Neural cell (in vitro differentiated cells): ENCODE measurements at regions not wholly inside any gene's neighbourhood (a gene's known extent, or its start where the extent isn't known, plus 50 kb on each side); places are given as distances from the start of the nearest gene placed in this dataset.

Experiments used
- H2AFZ ChIP-seq: fragments of 200-600, 300-800 bp; sonication (generic), shearing (Covaris generic); 2 replicates; pipeline ENCODE4 v1.6.0; 2014; ENCODE audit warnings: low read depth, mild to moderate bottlenecking, antibody characterized with exemption, low read length, moderate library complexity
- H3F3A ChIP-seq: fragments of 200-600 bp; shearing (Covaris generic); 2 replicates; pipeline ENCODE4 v1.6.1; 2016; ENCODE audit warnings: mild to moderate bottlenecking, moderate library complexity, mixed read lengths, antibody characterized with exemption, low read length; ENCODE audit not compliant: insufficient read depth, poor library complexity, severe bottlenecking
- H3K27ac ChIP-seq: fragments of 200-600, 300-800 bp; sonication (generic), shearing (Covaris generic); 2 replicates; pipeline ENCODE4 v1.5.1; 2014; ENCODE audit warnings: mild to moderate bottlenecking, low read length, moderate library complexity
- H3K27me3 ChIP-seq: fragments of 300-800, 200-600 bp; sonication (generic), shearing (Covaris generic); 2 replicates; pipeline ENCODE4 v1.6.0; 2014; ENCODE audit warnings: mild to moderate bottlenecking, low read depth, low read length, moderate library complexity; ENCODE audit not compliant: insufficient read depth
- H3K36me3 ChIP-seq: fragments of 300-800, 200-600 bp; sonication (generic), shearing (Covaris generic); 2 replicates; pipeline ENCODE4 v1.5.1; 2014; ENCODE audit warnings: mild to moderate bottlenecking, antibody characterized with exemption, low read length, moderate library complexity; ENCODE audit not compliant: insufficient read depth
- H3K4me2 ChIP-seq: fragments of 300-800, 200-600 bp; sonication (generic), shearing (Covaris generic); 2 replicates; pipeline ENCODE4 v1.6.0; 2014; ENCODE audit warnings: mild to moderate bottlenecking, low read length
- H3K4me3 ChIP-seq: fragments of 300-800, 200-600 bp; sonication (generic), shearing (Covaris generic); 2 replicates; pipeline ENCODE4 v1.5.1; 2014; ENCODE audit warnings: mild to moderate bottlenecking, low read length, moderate library complexity
- H3K79me2 ChIP-seq: fragments of 200-600 bp; shearing (Covaris generic); replicated peaks from 2 replicates; pipeline ENCODE4 v1.6.0; 2014; ENCODE audit warnings: mild to moderate bottlenecking, low read length, moderate library complexity; ENCODE audit not compliant: insufficient read depth
- H3K9ac ChIP-seq: fragments of 300-800, 200-600 bp; sonication (generic), shearing (Covaris generic); 2 replicates; pipeline ENCODE4 v1.6.1; 2016; ENCODE audit warnings: mild to moderate bottlenecking, low read length, mixed read lengths
- H3K9me2 ChIP-seq: fragments of 200-600 bp; shearing (Covaris generic); 2 replicates; pipeline ENCODE4 v1.6.1; 2016; ENCODE audit warnings: mild to moderate bottlenecking, low read length, mixed read lengths; ENCODE audit not compliant: insufficient read depth
- H3K9me3 ChIP-seq: fragments of 200-600, 300-800 bp; sonication (generic), shearing (Covaris generic); 2 replicates; pipeline ENCODE4 v1.6.1; 2016; ENCODE audit warnings: mild to moderate bottlenecking, mixed run types, low read length, moderate library complexity, mixed read lengths
- H4K20me1 ChIP-seq: fragments of 200-600 bp; shearing (Covaris generic); 2 replicates; pipeline ENCODE4 v1.6.1; 2016; ENCODE audit warnings: mild to moderate bottlenecking, mixed run types; ENCODE audit not compliant: insufficient read depth
- EP300 ChIP-seq: fragments of 450-650 bp; conservative IDR thresholded peaks from 2 replicates; pipeline ENCODE4 v1.6.1; 2014; ENCODE audit warnings: antibody characterized with exemption, mild to moderate bottlenecking, moderate library complexity; ENCODE audit not compliant: poor library complexity, severe bottlenecking
- EZH2 ChIP-seq: fragments of 200-600, 300-800 bp; shearing (Covaris generic), sonication (generic); IDR thresholded peaks from 2 replicates; pipeline ENCODE4 v1.6.1; 2014; ENCODE audit warnings: antibody characterized with exemption, low read length, borderline replicate concordance, mild to moderate bottlenecking; ENCODE audit not compliant: insufficient read depth, poor library complexity, severe bottlenecking
- MXI1 ChIP-seq: fragments of 450-650 bp; conservative IDR thresholded peaks from 2 replicates; pipeline ENCODE4 v1.6.1; 2014; ENCODE audit warnings: antibody characterized with exemption, mild to moderate bottlenecking; ENCODE audit not compliant: poor library complexity, severe bottlenecking
- POLR2AphosphoS5 ChIP-seq: IDR thresholded peaks from 2 replicates; pipeline ENCODE4 v1.6.1; 2012
- RAD21 ChIP-seq: fragments of 450-650 bp; conservative IDR thresholded peaks from 2 replicates; pipeline ENCODE4 v1.6.1; 2014; ENCODE audit warnings: antibody characterized with exemption, mild to moderate bottlenecking, moderate library complexity
- SMC3 ChIP-seq: fragments of 450-650 bp; conservative IDR thresholded peaks from 2 replicates; pipeline ENCODE4 v1.6.1; 2014; ENCODE audit warnings: antibody characterized with exemption, mild to moderate bottlenecking, moderate library complexity; ENCODE audit not compliant: poor library complexity
- TAF1 ChIP-seq: IDR thresholded peaks from 2 replicates; pipeline ENCODE4 v1.6.1; 2012; ENCODE audit warnings: low read depth
- TF ChIP-seq, protein P1 (sequence below): fragments of 450-650 bp; IDR thresholded peaks from 2 replicates; pipeline ENCODE4 v1.5.1; 2014; ENCODE audit warnings: antibody characterized with exemption, mild to moderate bottlenecking, moderate library complexity; ENCODE audit not compliant: poor library complexity, severe bottlenecking
- TF ChIP-seq, protein P2 (sequence below): IDR thresholded peaks from 2 replicates; pipeline ENCODE4 v1.6.1; 2012; ENCODE audit warnings: borderline replicate concordance

- H3K9ac ChIP-seq: no peak overlapping the region
- peaks cover 6% of the 10 kb centered on the region for H3K9me3 ChIP-seq
- no peak overlapping the region for H3K27ac ChIP-seq
- H3K4me2 ChIP-seq: no peak overlapping the region
- H3K9me2 ChIP-seq: no peaks in the 10 kb centered on the region
- H3K4me3 ChIP-seq: no peak overlapping the region
- H3F3A ChIP-seq: no peaks in the 10 kb centered on the region
- H3K36me3 ChIP-seq: no peaks in the 10 kb centered on the region
- no peaks in the 10 kb centered on the region for H3K27me3 ChIP-seq
- no peaks in the 10 kb centered on the region for H3K79me2 ChIP-seq
- no peak overlapping the region for H2AFZ ChIP-seq
- TF ChIP-seq, protein P1, sequence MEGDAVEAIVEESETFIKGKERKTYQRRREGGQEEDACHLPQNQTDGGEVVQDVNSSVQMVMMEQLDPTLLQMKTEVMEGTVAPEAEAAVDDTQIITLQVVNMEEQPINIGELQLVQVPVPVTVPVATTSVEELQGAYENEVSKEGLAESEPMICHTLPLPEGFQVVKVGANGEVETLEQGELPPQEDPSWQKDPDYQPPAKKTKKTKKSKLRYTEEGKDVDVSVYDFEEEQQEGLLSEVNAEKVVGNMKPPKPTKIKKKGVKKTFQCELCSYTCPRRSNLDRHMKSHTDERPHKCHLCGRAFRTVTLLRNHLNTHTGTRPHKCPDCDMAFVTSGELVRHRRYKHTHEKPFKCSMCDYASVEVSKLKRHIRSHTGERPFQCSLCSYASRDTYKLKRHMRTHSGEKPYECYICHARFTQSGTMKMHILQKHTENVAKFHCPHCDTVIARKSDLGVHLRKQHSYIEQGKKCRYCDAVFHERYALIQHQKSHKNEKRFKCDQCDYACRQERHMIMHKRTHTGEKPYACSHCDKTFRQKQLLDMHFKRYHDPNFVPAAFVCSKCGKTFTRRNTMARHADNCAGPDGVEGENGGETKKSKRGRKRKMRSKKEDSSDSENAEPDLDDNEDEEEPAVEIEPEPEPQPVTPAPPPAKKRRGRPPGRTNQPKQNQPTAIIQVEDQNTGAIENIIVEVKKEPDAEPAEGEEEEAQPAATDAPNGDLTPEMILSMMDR: no peak
- TF ChIP-seq MXI1 (no peak), RAD21 (no peak), POLR2AphosphoS5 (no peak), EP300 (no peak), SMC3 (no peak), TAF1 (no peak), EZH2 (no peak)
- TF ChIP-seq, protein P2, sequence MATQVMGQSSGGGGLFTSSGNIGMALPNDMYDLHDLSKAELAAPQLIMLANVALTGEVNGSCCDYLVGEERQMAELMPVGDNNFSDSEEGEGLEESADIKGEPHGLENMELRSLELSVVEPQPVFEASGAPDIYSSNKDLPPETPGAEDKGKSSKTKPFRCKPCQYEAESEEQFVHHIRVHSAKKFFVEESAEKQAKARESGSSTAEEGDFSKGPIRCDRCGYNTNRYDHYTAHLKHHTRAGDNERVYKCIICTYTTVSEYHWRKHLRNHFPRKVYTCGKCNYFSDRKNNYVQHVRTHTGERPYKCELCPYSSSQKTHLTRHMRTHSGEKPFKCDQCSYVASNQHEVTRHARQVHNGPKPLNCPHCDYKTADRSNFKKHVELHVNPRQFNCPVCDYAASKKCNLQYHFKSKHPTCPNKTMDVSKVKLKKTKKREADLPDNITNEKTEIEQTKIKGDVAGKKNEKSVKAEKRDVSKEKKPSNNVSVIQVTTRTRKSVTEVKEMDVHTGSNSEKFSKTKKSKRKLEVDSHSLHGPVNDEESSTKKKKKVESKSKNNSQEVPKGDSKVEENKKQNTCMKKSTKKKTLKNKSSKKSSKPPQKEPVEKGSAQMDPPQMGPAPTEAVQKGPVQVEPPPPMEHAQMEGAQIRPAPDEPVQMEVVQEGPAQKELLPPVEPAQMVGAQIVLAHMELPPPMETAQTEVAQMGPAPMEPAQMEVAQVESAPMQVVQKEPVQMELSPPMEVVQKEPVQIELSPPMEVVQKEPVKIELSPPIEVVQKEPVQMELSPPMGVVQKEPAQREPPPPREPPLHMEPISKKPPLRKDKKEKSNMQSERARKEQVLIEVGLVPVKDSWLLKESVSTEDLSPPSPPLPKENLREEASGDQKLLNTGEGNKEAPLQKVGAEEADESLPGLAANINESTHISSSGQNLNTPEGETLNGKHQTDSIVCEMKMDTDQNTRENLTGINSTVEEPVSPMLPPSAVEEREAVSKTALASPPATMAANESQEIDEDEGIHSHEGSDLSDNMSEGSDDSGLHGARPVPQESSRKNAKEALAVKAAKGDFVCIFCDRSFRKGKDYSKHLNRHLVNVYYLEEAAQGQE: no peak
- H4K20me1 ChIP-seq: no peaks in the 10 kb centered on the region
Observed at GRCh38 chr13:39804332-39805210, 149.1 kb downstream of the COG6 start.

DNA sequence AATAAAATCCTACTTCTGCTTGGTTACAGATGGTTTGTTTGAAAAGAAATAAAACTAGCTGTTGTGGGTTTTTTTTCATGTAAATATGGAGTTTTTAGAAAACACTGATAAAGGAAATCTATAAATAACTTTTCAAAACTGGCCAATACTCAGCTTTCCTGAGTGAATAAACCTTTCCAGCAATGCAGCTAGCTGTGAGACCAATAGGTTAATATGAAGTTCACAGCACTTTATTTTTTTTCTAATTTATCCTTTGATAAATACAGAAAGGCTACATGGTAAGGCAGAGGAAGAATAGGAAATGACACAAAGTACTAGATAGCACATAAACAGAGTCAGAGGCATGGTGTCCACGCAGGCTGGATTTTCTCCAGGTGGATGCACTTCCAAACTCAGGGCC, 154.0 kb downstream of the COG6 start:
- no peaks in the 10 kb centered on the region for H3K27me3 ChIP-seq
- H3K36me3 ChIP-seq: no peaks in the 10 kb centered on the region
- no peak overlapping the region for H3K4me2 ChIP-seq
- H4K20me1 ChIP-seq: no peaks in the 10 kb centered on the region
- no peak for TF ChIP-seq POLR2AphosphoS5
- TF ChIP-seq, protein P1: no peak
- no peak for TF ChIP-seq TAF1
- TF ChIP-seq, protein P2: no peak
- no peak for TF ChIP-seq EZH2
- no peak for TF ChIP-seq SMC3
- TF ChIP-seq MXI1: no peak
- no peak for TF ChIP-seq RAD21
- TF ChIP-seq EP300: no peak
- H3K79me2 ChIP-seq: no peaks in the 10 kb centered on the region
- H3K9ac ChIP-seq: no peak overlapping the region
- H3F3A ChIP-seq: no peaks in the 10 kb centered on the region
- H3K4me3 ChIP-seq: no peak overlapping the region
- H3K9me2 ChIP-seq: no peaks in the 10 kb centered on the region
- no peak overlapping the region for H2AFZ ChIP-seq
- H3K9me3 ChIP-seq: no peaks in the 10 kb centered on the region
- H3K27ac ChIP-seq: no peak overlapping the region
